ENCODE measurements at regions not wholly inside any gene's neighbourhood (a gene's known extent, or its start where the extent isn't known, plus 50 kb on each side); places are given as distances from the start of the nearest gene placed in this dataset.

DNA sequence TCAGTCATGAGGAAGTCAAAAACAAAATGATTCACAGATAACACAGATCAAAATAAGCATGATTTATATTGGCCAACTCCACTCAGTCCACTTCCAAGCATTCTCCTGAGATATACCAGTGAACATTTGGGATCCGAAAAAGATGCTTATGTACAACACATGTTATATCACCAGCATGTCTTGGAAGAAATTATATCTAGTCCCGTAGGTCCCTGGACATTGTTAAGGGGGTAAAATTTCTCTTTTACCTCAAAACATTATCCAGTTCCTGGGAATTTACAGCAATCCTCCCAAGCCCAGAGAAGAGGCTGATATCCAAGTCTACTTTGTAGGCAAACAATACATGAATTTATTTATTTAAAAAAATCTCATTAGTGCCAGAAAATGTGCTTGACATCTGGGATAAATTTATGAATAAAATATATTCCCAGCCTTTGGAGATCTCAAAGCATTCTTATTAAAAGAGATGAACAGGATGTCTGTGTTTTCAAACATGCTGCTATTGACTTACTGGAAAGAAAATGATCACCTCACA lies 582.2 kb upstream of the ZWINT start:
- TF ChIP-seq, protein P1, sequence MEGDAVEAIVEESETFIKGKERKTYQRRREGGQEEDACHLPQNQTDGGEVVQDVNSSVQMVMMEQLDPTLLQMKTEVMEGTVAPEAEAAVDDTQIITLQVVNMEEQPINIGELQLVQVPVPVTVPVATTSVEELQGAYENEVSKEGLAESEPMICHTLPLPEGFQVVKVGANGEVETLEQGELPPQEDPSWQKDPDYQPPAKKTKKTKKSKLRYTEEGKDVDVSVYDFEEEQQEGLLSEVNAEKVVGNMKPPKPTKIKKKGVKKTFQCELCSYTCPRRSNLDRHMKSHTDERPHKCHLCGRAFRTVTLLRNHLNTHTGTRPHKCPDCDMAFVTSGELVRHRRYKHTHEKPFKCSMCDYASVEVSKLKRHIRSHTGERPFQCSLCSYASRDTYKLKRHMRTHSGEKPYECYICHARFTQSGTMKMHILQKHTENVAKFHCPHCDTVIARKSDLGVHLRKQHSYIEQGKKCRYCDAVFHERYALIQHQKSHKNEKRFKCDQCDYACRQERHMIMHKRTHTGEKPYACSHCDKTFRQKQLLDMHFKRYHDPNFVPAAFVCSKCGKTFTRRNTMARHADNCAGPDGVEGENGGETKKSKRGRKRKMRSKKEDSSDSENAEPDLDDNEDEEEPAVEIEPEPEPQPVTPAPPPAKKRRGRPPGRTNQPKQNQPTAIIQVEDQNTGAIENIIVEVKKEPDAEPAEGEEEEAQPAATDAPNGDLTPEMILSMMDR (IDR thresholded peaks at IDR 0.05; ENCODE audit: control insufficient read depth, extremely low read depth, insufficient read depth) = no peak
- no peak for DNase-seq (ENCODE audit: low read depth)
- H3K4me3 ChIP-seq (ENCODE audit: low read depth, low read length) = no peak overlapping the region

DNA sequence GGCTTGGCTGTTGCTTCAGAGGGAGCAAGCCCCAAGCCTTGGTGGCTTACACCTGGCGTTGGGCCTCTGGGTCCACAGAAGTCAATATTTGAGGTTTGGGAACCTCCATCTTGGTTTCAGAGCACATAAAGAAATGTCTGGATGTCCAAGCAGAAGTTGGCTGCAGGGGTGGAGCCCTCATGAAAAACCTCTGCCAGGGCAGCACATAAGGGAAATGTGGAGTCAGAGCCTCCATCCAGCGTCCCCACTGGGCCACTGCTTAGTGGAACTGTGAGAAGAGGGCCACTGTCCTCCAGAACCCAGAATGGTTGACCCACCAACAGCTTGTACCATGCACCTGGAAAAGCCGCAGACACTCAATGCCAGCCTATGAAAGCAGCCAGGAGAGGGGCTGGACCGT lies 573.5 kb upstream of the ZWINT start:
- DNase-seq (ENCODE audit: low read depth) = no peak
- H3K4me3 ChIP-seq (ENCODE audit: low read depth, low read length) = no peak overlapping the region
- TF ChIP-seq, protein P1 (IDR thresholded peaks at IDR 0.05; ENCODE audit: control insufficient read depth, extremely low read depth, insufficient read depth) = no peak

DNA sequence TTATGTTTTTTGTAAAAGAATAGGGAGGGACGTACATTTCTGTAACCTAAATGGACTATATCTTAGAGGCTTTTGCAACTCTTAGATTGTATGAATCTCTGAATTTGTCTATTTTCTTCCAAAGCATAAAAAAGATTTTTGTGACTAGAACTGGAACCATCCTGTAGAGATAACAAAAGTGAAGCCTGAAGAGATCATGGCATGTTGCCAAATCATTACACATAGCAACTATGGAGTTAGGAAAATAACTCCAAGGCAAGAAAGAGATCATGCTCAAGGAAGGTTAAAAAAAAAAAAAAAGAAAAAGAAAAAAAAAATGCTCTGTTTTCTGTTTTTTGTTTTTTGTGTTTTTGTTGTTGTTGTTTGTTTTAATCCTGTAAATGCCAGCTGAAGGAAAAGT lies 567.7 kb upstream of the ZWINT start:
- no peak for DNase-seq (ENCODE audit: low read depth)
- no peak overlapping the region for H3K4me3 ChIP-seq (ENCODE audit: low read depth, low read length)
- TF ChIP-seq, protein P1 (IDR thresholded peaks at IDR 0.05; ENCODE audit: control insufficient read depth, extremely low read depth, insufficient read depth) = no peak

DNA sequence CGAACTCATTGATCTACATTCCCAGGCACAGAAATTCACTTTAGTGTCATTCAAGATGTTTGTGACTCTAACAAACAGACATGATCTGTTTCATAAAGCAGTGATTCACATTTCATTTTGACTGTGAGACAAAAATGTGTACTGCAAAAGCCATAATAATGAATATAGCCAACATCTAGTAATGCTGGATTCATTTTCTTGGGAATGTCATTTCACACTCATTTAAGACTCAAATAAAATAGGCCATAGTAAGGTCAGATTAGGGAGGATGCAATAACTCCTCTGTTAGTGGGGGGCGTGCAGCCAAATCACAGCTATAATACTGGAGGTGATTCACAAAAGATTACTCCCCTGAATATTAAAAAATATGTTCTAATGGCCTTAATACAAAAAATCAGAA lies 566.6 kb upstream of the ZWINT start:
- TF ChIP-seq, protein P1 (IDR thresholded peaks at IDR 0.05; ENCODE audit: control insufficient read depth, extremely low read depth, insufficient read depth) = no peak
- no peak overlapping the region for H3K4me3 ChIP-seq (ENCODE audit: low read depth, low read length)
- DNase-seq (ENCODE audit: low read depth) = no peak

DNA sequence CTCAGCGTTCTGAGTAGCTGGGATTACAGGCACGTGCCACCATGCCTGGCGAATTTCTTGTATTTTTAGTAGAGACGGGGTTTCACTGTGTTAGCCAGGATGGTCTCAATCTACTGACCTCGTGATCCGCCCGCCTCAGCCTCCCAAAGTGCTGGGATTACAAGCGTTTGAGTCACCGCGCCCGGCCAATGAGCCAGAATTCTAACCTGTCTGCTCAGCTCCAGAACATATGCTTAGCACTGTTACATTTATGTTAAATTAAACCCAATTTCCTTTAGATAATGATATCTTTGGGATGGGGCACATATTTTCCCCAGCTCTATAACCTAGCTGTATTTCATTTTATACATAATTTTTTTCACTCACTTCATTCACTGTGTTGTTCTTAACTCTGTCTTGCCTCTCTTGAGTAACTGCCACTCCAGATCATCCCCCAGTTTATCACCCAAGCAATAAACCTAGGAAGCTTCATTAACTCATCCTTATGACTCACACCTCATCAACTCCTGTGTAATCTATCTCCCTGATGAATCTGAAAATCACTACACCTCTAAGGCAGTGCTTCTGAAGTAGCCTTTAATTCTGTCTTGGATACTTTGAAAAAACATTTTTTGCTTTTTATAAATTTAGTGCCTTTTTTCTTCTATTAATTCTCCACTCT lies 559.7 kb upstream of the ZWINT start:
- DNase-seq (ENCODE audit: low read depth) = no peak
- no peak overlapping the region for H3K4me3 ChIP-seq (ENCODE audit: low read depth, low read length)
- TF ChIP-seq, protein P1 (IDR thresholded peaks at IDR 0.05; ENCODE audit: control insufficient read depth, extremely low read depth, insufficient read depth) = no peak

DNA sequence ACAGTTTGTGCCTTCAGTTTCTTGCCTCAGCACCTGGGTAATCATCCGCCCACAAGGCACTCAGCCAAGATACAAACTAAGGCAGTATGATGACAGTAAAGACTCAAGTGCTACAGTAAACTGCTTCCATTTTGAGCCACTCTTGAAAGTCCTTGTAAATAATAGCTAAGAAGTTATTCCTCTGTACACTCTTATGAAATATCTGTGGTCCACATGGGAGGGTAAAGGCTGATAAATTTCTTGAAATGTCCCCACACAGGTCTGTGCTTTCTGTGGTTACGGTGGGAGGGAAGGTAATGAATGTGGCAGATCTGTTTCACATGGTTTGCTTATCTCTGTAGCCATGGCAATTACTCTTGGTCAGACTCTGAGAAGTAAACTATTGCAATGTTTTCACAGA lies 551.0 kb upstream of the ZWINT start:
- H3K4me3 ChIP-seq (ENCODE audit: low read depth, low read length) = no peak overlapping the region
- DNase-seq (ENCODE audit: low read depth) = no peak
- TF ChIP-seq, protein P1 (IDR thresholded peaks at IDR 0.05; ENCODE audit: control insufficient read depth, extremely low read depth, insufficient read depth) = no peak

DNA sequence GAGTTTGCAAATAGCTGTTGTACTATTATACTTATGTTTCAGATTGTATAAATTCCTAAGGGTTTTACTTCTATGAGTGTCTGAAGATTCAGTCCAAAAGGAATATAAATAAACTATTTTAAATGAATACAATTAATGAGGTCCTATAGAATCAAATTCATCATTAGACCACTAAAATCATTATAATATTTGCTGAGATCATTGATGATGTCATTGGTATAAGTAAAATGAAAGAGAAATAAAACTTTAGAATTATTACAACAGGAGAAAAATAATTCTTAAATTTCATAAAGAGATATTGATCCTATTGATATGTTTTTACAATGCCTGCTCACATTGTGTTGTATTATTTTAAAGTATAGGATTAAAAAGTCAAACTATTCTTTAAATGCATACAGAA lies 544.0 kb upstream of the ZWINT start:
- no peak for DNase-seq (ENCODE audit: low read depth)
- TF ChIP-seq, protein P1 (IDR thresholded peaks at IDR 0.05; ENCODE audit: control insufficient read depth, extremely low read depth, insufficient read depth) = no peak

More for the DNA sequence above, 544.0 kb upstream of the ZWINT start:
- H3K4me3 ChIP-seq (ENCODE audit: low read depth, low read length) = no peak overlapping the region
